ENCODE measurements at regions not wholly inside any gene's neighbourhood (a gene's known extent, or its start where the extent isn't known, plus 50 kb on each side); places are given as distances from the start of the nearest gene placed in this dataset.
"Not testable (repeated sequence)": the region's sequence is repeated elsewhere in the genome, so short reads cannot be mapped to it uniquely, and the experiment has no call there.

- Histone ChIP-seq H3K36me3 (no peaks in the 10 kb centered on the region), H3K27ac (no peak overlapping the region), H3K4me3 (no peak overlapping the region), H3K4me1 (no peaks in the 10 kb centered on the region), H3K9me3 (no peaks in the 10 kb centered on the region), H3K27me3 (peaks cover 0 to 10% (median 0%) of the 10 kb centered on the region in 3 donors)
- DNase-seq = no peak
- no peak for TF ChIP-seq POLR2AphosphoS5 (IDR thresholded peaks at IDR 0.05)
- no peak for TF ChIP-seq POLR2A (IDR thresholded peaks at IDR 0.05)
- 64 to 76% (median 73%) methylated on average over 2 of the region's 2 CpGs for WGBS, 5 donors
- intact Hi-C loops (cut with DNase I; ENCODE audit: low total_unique reads) = no loop called here
Observed at GRCh38 chr22:34403667-34404066, 483.4 kb upstream of the LARGE1 start.

- Histone ChIP-seq H3K36me3 (no peaks in the 10 kb centered on the region), H3K4me1 (no peaks in the 10 kb centered on the region), H3K9me3 (no peaks in the 10 kb centered on the region), H3K4me3 (no peak overlapping the region), H3K27me3 (peaks cover 0 to 10% (median 0%) of the 10 kb centered on the region in 3 donors), H3K27ac (no peak overlapping the region)
- DNase-seq = no peak
- TF ChIP-seq, protein P1, sequence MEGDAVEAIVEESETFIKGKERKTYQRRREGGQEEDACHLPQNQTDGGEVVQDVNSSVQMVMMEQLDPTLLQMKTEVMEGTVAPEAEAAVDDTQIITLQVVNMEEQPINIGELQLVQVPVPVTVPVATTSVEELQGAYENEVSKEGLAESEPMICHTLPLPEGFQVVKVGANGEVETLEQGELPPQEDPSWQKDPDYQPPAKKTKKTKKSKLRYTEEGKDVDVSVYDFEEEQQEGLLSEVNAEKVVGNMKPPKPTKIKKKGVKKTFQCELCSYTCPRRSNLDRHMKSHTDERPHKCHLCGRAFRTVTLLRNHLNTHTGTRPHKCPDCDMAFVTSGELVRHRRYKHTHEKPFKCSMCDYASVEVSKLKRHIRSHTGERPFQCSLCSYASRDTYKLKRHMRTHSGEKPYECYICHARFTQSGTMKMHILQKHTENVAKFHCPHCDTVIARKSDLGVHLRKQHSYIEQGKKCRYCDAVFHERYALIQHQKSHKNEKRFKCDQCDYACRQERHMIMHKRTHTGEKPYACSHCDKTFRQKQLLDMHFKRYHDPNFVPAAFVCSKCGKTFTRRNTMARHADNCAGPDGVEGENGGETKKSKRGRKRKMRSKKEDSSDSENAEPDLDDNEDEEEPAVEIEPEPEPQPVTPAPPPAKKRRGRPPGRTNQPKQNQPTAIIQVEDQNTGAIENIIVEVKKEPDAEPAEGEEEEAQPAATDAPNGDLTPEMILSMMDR (IDR thresholded peaks at IDR 0.05) = no peak
- TF ChIP-seq POLR2AphosphoS5 (IDR thresholded peaks at IDR 0.05) (no peak), POLR2A (IDR thresholded peaks at IDR 0.05) (no peak)
- whole genome bisulfite sequencing, 5 donors = 44 to 59% (median 47%) methylated on average over 4 of the region's 4 CpGs
- intact Hi-C loops (cut with DNase I; ENCODE audit: low total_unique reads) = no loop called here
Observed at GRCh38 chr22:34410111-34410510, 489.8 kb upstream of the LARGE1 start.

GRCh38 chr22:34414467-34415440 is 494.5 kb upstream of the LARGE1 start:
- H3K36me3 ChIP-seq = no peaks in the 10 kb centered on the region
- no peaks in the 10 kb centered on the region for H3K27me3 ChIP-seq
- no peaks in the 10 kb centered on the region for H3K9me3 ChIP-seq
- WGBS, 5 donors = 25 to 36% (median 30%) methylated on average over 4 of the region's 4 CpGs
- H3K4me3 ChIP-seq = no peak overlapping the region
- TF ChIP-seq, protein P1 (IDR thresholded peaks at IDR 0.05) = peak in 2 of 7 experiments; percentile 16 to 66
- no peak for TF ChIP-seq POLR2AphosphoS5 (IDR thresholded peaks at IDR 0.05)
- intact Hi-C loops (cut with DNase I; ENCODE audit: low total_unique reads) = no loop called here
- H3K27ac ChIP-seq = no peak overlapping the region
- H3K4me1 ChIP-seq = no peaks in the 10 kb centered on the region
- DNase-seq = peak in 1 of 2 donors; percentile 92

DNA sequence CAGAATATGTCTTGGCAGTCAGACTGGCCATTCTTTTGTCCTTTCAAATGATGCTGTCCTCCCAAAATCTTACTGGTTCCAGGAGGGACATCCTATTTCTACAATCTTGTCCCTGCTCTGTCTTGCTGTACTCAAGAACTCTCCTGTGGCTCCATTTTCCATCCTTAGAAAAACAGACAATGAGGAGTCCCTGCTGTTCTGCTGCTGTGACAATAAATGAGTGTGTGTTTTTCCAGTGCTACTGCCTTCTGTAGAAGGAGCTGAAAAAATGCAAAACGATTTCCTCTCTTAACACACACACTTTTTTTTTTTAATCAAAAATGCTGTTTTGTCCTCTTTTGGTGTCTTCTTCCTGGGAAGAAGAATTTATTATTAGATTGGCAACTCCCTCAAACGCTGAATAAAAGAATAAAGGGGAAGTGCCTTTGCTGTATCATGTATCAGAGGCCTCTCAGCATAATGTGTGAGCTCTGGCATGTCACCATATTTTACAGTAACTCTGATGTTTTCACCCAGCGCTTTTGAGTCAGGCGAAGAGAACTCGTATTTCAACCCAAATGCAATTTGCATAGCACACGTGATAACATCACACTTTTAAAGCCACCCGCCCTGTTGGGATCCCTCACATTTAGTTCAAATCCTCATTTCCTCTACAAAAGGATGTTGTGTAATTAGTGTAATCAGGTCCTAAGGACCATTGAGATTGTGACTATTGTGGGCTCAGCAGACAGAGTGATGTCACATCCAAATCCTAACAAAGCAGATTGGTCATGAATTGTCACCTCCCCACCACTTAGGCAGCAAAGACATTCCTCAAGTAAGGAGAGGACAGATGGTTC is 496.0 kb upstream of the LARGE1 start:
- H3K4me1 ChIP-seq = no peaks in the 10 kb centered on the region
- intact Hi-C loops (cut with DNase I; ENCODE audit: low total_unique reads) = no loop called here
- H3K27ac ChIP-seq = no peak overlapping the region
- no peak for DNase-seq
- H3K9me3 ChIP-seq = no peaks in the 10 kb centered on the region
- 35 to 43% (median 42%) methylated on average over 7 of the region's 7 CpGs for WGBS, 5 donors
- no peaks in the 10 kb centered on the region for H3K36me3 ChIP-seq
- no peaks in the 10 kb centered on the region for H3K27me3 ChIP-seq
- H3K4me3 ChIP-seq = no peak overlapping the region
- TF ChIP-seq POLR2A (IDR thresholded peaks at IDR 0.05) (no peak), POLR2AphosphoS5 (IDR thresholded peaks at IDR 0.05) (no peak), EP300 (IDR thresholded peaks at IDR 0.05) (no peak)
- TF ChIP-seq, protein P1 (IDR thresholded peaks at IDR 0.05) = no peak

DNA sequence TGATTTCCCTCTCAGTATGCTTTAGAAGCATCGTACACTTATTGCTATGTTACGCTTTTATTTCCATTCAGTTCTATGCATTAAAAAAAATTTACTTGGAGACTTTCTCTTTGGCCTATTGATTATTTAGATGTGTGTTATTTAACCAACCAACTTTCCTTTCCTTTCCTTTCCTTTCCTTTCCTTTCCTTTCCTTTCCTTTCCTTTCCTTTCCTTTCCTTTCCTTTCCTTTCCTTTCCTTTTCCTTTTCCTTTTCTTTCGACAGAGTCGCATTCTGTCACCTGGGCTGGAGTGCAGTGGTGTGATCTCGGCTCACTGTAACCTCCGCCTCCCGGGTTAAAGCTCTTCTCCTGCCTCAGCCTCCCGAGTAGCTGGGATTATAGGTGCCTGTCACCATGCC is 502.7 kb upstream of the LARGE1 start:
- 76 to 89% (median 86%) methylated on average over 8 of the region's 8 CpGs for WGBS, 5 donors
- intact Hi-C loops (cut with DNase I; ENCODE audit: low total_unique reads); H3K9me3 ChIP-seq; H3K4me1 ChIP-seq; H3K36me3 ChIP-seq; H3K27me3 ChIP-seq; H3K27ac ChIP-seq; DNase-seq; H3K4me3 ChIP-seq: not testable (repeated sequence)

Measured in stomach (tissue), 8 donors.